HL-60 (cell line): ENCODE measurements at regions not wholly inside any gene's neighbourhood (a gene's known extent, or its start where the extent isn't known, plus 50 kb on each side); places are given as distances from the start of the nearest gene placed in this dataset.

Source experiments
- DNase-seq, 2 experiments: peaks; one replicate each; pipeline ENCODE4 v3.0.0-alpha.2; 2010 to 2020; ENCODE audit warnings: low read depth in 1 of 2, low spot score in 1 of 2
- H3K27ac ChIP-seq: fragments of 250-450 bp; sonication (Bioruptor Pico); replicated peaks from 2 replicates; pipeline ENCODE4 v1.5.1; 2020; ENCODE audit warnings: mild to moderate bottlenecking, moderate library complexity
- H3K27me3 ChIP-seq: fragments of 250-450 bp; sonication (Bioruptor Pico); 2 replicates; pipeline ENCODE4 v1.5.1; 2021; ENCODE audit warnings: mild to moderate bottlenecking, moderate library complexity; ENCODE audit not compliant: insufficient read depth, poor library complexity, severe bottlenecking
- H3K4me3 ChIP-seq: replicated peaks from 2 replicates; pipeline ENCODE4 v1.5.1; 2011; ENCODE audit warnings: mild to moderate bottlenecking, control low read depth, low read length; ENCODE audit not compliant: insufficient read depth
- GABPA ChIP-seq: IDR thresholded peaks from 2 replicates; pipeline ENCODE4 v1.6.1; 2012; ENCODE audit warnings: low read depth
- POLR2AphosphoS5 ChIP-seq: IDR thresholded peaks from 2 replicates; pipeline ENCODE4 v1.6.1; 2012; ENCODE audit warnings: low read depth
- SPI1 ChIP-seq: IDR thresholded peaks from 2 replicates; pipeline ENCODE4 v1.6.1; 2012; ENCODE audit warnings: low read depth, mild to moderate bottlenecking, borderline replicate concordance
- TF ChIP-seq, protein P1 (sequence below): IDR thresholded peaks from one replicate; pipeline ENCODE4 v1.5.1; 2011; ENCODE audit warnings: low read length, control low read depth, inconsistent platforms; ENCODE audit not compliant: insufficient read depth
- TF ChIP-seq, protein P2 (sequence below): IDR thresholded peaks from 2 replicates; pipeline ENCODE4 v1.6.1; 2012; ENCODE audit warnings: low read depth; ENCODE audit not compliant: insufficient replicate concordance

DNA sequence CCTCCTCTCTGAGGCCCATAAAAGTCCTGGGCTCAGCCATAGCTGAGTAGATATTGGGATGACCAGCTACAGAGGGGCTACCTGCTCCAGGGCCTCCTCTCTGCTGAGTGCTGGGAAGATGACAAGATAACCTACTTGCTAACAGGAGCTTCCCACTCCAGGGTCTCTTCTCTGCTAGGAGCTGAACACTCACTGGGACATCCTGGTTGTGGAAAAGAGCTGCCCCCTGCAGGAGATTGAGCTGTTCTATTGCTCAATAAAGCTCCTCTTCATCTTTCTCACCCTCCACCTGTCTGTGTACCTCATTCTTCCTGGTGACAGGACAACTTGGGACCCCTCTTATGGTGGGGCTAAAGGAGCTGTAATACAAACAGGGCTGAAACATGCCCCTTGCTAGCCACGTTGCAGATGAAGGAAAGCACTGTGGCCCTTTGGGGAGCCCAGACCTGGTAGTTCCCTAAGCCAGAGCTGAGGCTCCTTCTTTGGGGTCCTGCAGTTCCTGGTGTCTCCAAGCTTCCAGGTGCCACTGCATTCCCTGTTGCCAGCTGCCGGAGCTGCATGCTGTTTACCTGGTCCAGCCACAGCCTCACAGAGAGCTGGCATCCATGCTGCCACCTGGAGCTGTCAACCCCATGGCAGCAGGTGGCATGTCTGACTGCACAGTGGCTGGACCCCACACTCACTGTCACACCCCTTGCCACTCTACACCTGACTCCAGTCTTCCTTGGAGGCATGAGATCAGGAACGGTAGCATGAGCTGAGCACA lies 598.5 kb upstream of the LMO3 start:
- TF ChIP-seq POLR2AphosphoS5 = no peak
- TF ChIP-seq, protein P1, sequence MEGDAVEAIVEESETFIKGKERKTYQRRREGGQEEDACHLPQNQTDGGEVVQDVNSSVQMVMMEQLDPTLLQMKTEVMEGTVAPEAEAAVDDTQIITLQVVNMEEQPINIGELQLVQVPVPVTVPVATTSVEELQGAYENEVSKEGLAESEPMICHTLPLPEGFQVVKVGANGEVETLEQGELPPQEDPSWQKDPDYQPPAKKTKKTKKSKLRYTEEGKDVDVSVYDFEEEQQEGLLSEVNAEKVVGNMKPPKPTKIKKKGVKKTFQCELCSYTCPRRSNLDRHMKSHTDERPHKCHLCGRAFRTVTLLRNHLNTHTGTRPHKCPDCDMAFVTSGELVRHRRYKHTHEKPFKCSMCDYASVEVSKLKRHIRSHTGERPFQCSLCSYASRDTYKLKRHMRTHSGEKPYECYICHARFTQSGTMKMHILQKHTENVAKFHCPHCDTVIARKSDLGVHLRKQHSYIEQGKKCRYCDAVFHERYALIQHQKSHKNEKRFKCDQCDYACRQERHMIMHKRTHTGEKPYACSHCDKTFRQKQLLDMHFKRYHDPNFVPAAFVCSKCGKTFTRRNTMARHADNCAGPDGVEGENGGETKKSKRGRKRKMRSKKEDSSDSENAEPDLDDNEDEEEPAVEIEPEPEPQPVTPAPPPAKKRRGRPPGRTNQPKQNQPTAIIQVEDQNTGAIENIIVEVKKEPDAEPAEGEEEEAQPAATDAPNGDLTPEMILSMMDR = no peak
- TF ChIP-seq, protein P2, sequence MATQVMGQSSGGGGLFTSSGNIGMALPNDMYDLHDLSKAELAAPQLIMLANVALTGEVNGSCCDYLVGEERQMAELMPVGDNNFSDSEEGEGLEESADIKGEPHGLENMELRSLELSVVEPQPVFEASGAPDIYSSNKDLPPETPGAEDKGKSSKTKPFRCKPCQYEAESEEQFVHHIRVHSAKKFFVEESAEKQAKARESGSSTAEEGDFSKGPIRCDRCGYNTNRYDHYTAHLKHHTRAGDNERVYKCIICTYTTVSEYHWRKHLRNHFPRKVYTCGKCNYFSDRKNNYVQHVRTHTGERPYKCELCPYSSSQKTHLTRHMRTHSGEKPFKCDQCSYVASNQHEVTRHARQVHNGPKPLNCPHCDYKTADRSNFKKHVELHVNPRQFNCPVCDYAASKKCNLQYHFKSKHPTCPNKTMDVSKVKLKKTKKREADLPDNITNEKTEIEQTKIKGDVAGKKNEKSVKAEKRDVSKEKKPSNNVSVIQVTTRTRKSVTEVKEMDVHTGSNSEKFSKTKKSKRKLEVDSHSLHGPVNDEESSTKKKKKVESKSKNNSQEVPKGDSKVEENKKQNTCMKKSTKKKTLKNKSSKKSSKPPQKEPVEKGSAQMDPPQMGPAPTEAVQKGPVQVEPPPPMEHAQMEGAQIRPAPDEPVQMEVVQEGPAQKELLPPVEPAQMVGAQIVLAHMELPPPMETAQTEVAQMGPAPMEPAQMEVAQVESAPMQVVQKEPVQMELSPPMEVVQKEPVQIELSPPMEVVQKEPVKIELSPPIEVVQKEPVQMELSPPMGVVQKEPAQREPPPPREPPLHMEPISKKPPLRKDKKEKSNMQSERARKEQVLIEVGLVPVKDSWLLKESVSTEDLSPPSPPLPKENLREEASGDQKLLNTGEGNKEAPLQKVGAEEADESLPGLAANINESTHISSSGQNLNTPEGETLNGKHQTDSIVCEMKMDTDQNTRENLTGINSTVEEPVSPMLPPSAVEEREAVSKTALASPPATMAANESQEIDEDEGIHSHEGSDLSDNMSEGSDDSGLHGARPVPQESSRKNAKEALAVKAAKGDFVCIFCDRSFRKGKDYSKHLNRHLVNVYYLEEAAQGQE = no peak
- Histone ChIP-seq H3K27me3 (no peaks in the 10 kb centered on the region), H3K27ac (no peak overlapping the region), H3K4me3 (no peak overlapping the region)
- no peak for DNase-seq

DNA sequence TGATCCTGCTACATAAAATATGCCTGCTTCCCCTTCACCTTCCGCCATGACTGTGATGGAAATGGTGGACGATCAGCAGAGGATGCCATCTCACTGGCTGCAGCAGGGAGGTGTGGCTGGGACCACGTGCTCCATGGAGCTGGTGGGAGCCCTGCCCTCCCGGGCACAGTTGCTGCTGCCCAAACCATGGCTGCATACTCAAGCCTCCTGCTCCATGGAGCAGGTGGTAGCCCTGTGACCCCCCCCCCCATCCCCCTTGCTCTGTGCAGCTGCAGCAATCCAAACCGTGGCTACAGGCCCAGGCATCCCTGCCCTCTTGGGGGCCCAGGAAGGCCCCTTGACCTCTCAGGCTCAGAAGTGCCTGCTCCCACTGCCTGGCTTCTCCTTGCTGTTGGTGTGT lies 597.5 kb upstream of the LMO3 start:
- TF ChIP-seq SPI1 = no peak
- no peak for TF ChIP-seq POLR2AphosphoS5
- no peak for TF ChIP-seq GABPA
- TF ChIP-seq, protein P2 = no peak
- TF ChIP-seq, protein P1 = no peak
- no peak overlapping the region for H3K4me3 ChIP-seq
- H3K27me3 ChIP-seq = no peaks in the 10 kb centered on the region
- H3K27ac ChIP-seq = no peak overlapping the region
- no peak for DNase-seq

DNA sequence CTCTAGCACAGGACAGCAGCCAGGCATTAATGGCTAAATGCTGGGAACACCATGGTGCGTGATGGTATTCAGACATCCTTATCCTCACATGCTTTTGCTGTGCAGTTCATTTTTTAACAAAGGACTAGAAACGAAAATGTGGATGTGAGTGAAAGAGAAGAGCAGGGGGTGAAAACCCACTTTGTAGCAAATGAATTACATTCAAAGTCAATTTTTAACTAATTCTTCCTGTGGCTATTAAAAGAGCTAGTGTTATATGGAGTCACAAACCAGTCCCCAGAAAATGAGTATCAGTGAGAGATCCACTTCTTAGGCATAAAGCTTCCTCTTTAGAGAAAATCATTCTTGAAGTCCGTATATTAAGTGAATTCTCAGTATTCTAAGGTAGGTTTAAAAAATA lies 592.0 kb upstream of the LMO3 start:
- no peaks in the 10 kb centered on the region for H3K27me3 ChIP-seq
- TF ChIP-seq POLR2AphosphoS5 = no peak
- TF ChIP-seq, protein P2 = no peak
- no peak for TF ChIP-seq SPI1
- no peak for TF ChIP-seq GABPA
- TF ChIP-seq, protein P1 = no peak
- H3K4me3 ChIP-seq = no peak overlapping the region
- H3K27ac ChIP-seq = no peak overlapping the region
- no peak for DNase-seq
